Activated CD8-positive, alpha-beta T cell treated with anti-CD3 and anti-CD28 coated beads for 36 hours (primary cell): ENCODE measurements at regions not wholly inside any gene's neighbourhood (a gene's known extent, or its start where the extent isn't known, plus 50 kb on each side); places are given as distances from the start of the nearest gene placed in this dataset.

Experiments used
- ATAC-seq: fragments of 200-7000 bp; cut with Tn5 transposase; one replicate; pipeline ENCODE4 v1.10.0; 2021; ENCODE audit warnings: mild to moderate bottlenecking, moderate library complexity
- CTCF ChIA-PET: fragments of 350-600 bp; sonication (Branson Sonifier 250); formaldehyde crosslinking; loops from one replicate; lab custom pipeline; 2021; ENCODE audit warnings: antibody characterized with exemption; lab: Charles Lee
- POLR2A ChIA-PET: fragments of 350-600 bp; sonication (Branson Sonifier 250); formaldehyde crosslinking; loops from one replicate; lab custom pipeline; 2021; ENCODE audit warnings: antibody characterized with exemption; lab: Charles Lee
- DNase-seq: peaks from one replicate; pipeline ENCODE4 v3.0.0-alpha.2; 2020
- H3K27ac Mint-ChIP-seq: one replicate; pipeline ENCODE4 v1.8.0; 2021; ENCODE audit warnings: mild to moderate bottlenecking, mixed read lengths
- H3K27me3 Mint-ChIP-seq: one replicate; pipeline ENCODE4 v1.8.0; 2021; ENCODE audit warnings: mixed read lengths
- H3K36me3 Mint-ChIP-seq: one replicate; pipeline ENCODE4 v1.8.0; 2021; ENCODE audit warnings: low read depth, mixed read lengths
- H3K4me1 Mint-ChIP-seq: one replicate; pipeline ENCODE4 v1.8.0; 2021; ENCODE audit warnings: low read depth, mixed read lengths
- H3K4me3 Mint-ChIP-seq: one replicate; pipeline ENCODE4 v1.8.0; 2021; ENCODE audit warnings: mild to moderate bottlenecking, moderate library complexity, mixed read lengths
- H3K9me3 Mint-ChIP-seq: one replicate; pipeline ENCODE4 v1.8.0; 2021; ENCODE audit warnings: mixed read lengths
- CTCF ChIP-seq: fragments of 200-600 bp; IDR thresholded peaks from one replicate; pipeline ENCODE4 v1.8.0; 2022; ENCODE audit warnings: antibody characterized with exemption, mild to moderate bottlenecking
- intact Hi-C: fragments of 100-400 bp; cut with micrococcal nuclease; formaldehyde crosslinking; loops from one replicate; pipeline ENCODE4 v1.10.0; 2022

GRCh38 chr5:88955403-88955802, 72.4 kb upstream of the MEF2C start:
- H3K4me1 Mint-ChIP-seq, result no peaks in the 10 kb centered on the region
- H3K27ac Mint-ChIP-seq, result no peak overlapping the region
- DNase-seq (no peak), ATAC-seq (no peak)
- ChIA-PET POLR2A (no interaction called here), CTCF (no interaction called here)
- TF ChIP-seq CTCF, result no peak
- peaks cover 3% of the 10 kb centered on the region for H3K27me3 Mint-ChIP-seq
- no peak overlapping the region for H3K4me3 Mint-ChIP-seq
- no peaks in the 10 kb centered on the region for H3K9me3 Mint-ChIP-seq
- intact Hi-C loops, result no loop called here
- H3K36me3 Mint-ChIP-seq, result no peaks in the 10 kb centered on the region

- intact Hi-C loops, result no loop called here
- TF ChIP-seq CTCF, result no peak
- ATAC-seq (no peak), DNase-seq (no peak)
- Mint-ChIP-seq H3K27me3 (peaks cover 3% of the 10 kb centered on the region), H3K4me3 (no peak overlapping the region), H3K9me3 (no peaks in the 10 kb centered on the region), H3K36me3 (no peaks in the 10 kb centered on the region), H3K27ac (no peak overlapping the region), H3K4me1 (no peaks in the 10 kb centered on the region)
- POLR2A ChIA-PET, result no interaction called here
- CTCF ChIA-PET, result no interaction called here
Measured at GRCh38 chr5:88954511-88954910, 71.5 kb upstream of the MEF2C start.

- Mint-ChIP-seq H3K36me3 (no peaks in the 10 kb centered on the region), H3K4me3 (no peak overlapping the region), H3K27ac (no peak overlapping the region), H3K27me3 (peaks cover 3% of the 10 kb centered on the region), H3K4me1 (no peaks in the 10 kb centered on the region), H3K9me3 (no peaks in the 10 kb centered on the region)
- ATAC-seq (no peak), DNase-seq (no peak)
- intact Hi-C loops, result no loop called here
- ChIA-PET CTCF (no interaction called here), POLR2A (no interaction called here)
- TF ChIP-seq CTCF, result no peak
Measured at GRCh38 chr5:88952996-88953643, 70.1 kb upstream of the MEF2C start.

DNA sequence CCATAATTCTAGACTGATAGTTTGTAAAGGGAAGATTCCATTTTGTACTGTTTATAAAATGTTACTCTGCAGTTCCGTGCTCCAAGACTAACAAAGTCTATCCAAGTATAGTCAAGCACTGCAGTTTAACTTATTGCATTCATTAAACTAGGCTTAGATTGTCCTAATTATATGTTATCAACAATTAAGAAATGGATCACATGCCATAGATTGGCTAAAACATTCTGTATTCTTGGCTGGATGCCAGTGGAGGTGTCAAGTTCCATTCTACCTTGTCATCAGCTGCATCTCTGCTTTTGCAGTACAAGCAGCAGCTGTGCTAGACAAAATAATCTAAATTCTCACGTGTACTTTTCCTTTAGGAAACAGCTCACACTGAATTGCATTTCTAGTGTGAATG, 69.4 kb upstream of the MEF2C start:
- intact Hi-C loops, result no loop called here

GRCh38 chr5:88951457-88951856, 68.5 kb upstream of the MEF2C start:
- no peak overlapping the region for H3K27ac Mint-ChIP-seq
- intact Hi-C loops, result no loop called here
- H3K4me1 Mint-ChIP-seq, result no peaks in the 10 kb centered on the region
- TF ChIP-seq CTCF, result no peak
- DNase-seq (no peak), ATAC-seq (no peak)
- no peak overlapping the region for H3K4me3 Mint-ChIP-seq
- peaks cover 3% of the 10 kb centered on the region for H3K27me3 Mint-ChIP-seq
- H3K9me3 Mint-ChIP-seq, result no peaks in the 10 kb centered on the region
- ChIA-PET CTCF (interaction anchor here (0.6 kb wide), 1 partner anchor 167 kb away, joined by 3 read pairs; no protein-coding TSS in a partner anchor), POLR2A (no interaction called here)
- no peaks in the 10 kb centered on the region for H3K36me3 Mint-ChIP-seq

More for the DNA sequence above, 69.4 kb upstream of the MEF2C start:
- Mint-ChIP-seq H3K9me3 (no peaks in the 10 kb centered on the region), H3K36me3 (no peaks in the 10 kb centered on the region), H3K4me1 (no peaks in the 10 kb centered on the region), H3K27me3 (peaks cover 3% of the 10 kb centered on the region), H3K27ac (no peak overlapping the region), H3K4me3 (no peak overlapping the region)
- ChIA-PET CTCF (no interaction called here), POLR2A (no interaction called here)
- ATAC-seq (no peak), DNase-seq (no peak)
- no peak for TF ChIP-seq CTCF
